Keratinocyte (primary cell): ENCODE measurements at regions not wholly inside any gene's neighbourhood (a gene's known extent, or its start where the extent isn't known, plus 50 kb on each side); places are given as distances from the start of the nearest gene placed in this dataset.

ENCODE experiments used
- CTCF ChIP-seq, 3 experiments: IDR thresholded peaks in 1 of 3; conservative IDR thresholded peaks in 1 of 3; optimal IDR thresholded peaks in 1 of 3; 2 replicates in 2 of 3; 3 replicates in 1 of 3; pipeline versions ENCODE3 to v1.5.1; 2011; ENCODE audit warnings: low read length in 3 of 3, mild to moderate bottlenecking in 3 of 3, moderate library complexity in 2 of 3, control low read depth in 1 of 3, inconsistent platforms in 1 of 3; ENCODE audit not compliant: insufficient read depth in 2 of 3; ENCODE audit errors: extremely low read depth in 1 of 3
- EZH2 ChIP-seq: IDR thresholded peaks from one replicate; pipeline ENCODE4 v1.6.1; 2012; ENCODE audit warnings: inconsistent platforms, mild to moderate bottlenecking, low read length, moderate library complexity

GRCh38 chr15:70219966-70220365, 122.2 kb upstream of the TLE3 start:
- TF ChIP-seq CTCF (optimal IDR thresholded peaks at IDR 0.05 in 1 of 3, IDR thresholded peaks at IDR 0.05 in 1 of 3, conservative IDR thresholded peaks at IDR 0.05 in 1 of 3; ENCODE audit: extremely low read depth in 1 of 3, insufficient read depth in 2 of 3, low read length in 3 of 3) (no peak), EZH2 (no peak)
